ENCODE measurements at regions not wholly inside any gene's neighbourhood (a gene's known extent, or its start where the extent isn't known, plus 50 kb on each side); places are given as distances from the start of the nearest gene placed in this dataset.

DNA sequence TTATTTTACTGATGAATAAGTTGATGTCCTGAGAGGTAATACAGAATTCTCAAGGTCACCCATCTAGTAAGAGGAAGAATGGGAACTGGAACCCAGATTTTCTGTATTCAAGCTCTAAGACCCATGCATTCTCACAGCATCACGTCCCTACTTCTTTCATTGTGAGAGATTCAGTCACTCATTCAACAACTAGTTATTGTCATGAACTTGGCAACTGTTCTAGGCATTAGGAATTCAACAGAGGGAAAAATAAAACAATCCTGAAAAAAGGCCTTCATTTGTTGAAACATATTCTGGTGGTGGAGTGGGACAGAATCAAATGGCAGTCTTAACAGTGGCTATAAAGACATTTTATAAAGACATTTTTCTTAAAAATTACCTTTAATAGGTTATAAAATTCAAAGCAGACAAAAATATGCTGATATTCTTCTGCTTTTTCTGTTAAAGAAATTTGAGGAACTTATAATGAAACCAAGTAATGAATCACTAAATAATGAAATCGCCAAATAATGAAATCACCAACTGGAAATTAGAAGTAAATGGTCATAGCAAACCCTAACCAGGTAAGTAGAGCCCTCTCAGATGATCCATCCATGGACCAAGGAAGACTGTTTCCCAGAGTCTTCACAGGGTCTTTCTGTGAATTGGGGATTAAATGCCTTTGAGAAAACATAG is 136.5 kb upstream of the DPYD start:
- Histone ChIP-seq H3K9me2 (ENCODE audit: insufficient read depth, low read length) (no peaks in the 10 kb centered on the region), H3K27ac (ENCODE audit: low read length) (no peak overlapping the region), H3F3A (ENCODE audit: insufficient read depth, low read length, poor library complexity, severe bottlenecking) (peaks cover 3% of the 10 kb centered on the region), H2AFZ (ENCODE audit: low read depth, low read length) (no peak overlapping the region), H3K36me3 (ENCODE audit: insufficient read depth, low read length) (no peaks in the 10 kb centered on the region), H3K79me2 (replicated peaks; ENCODE audit: insufficient read depth, low read length) (no peaks in the 10 kb centered on the region), H4K20me1 (ENCODE audit: insufficient read depth) (no peaks in the 10 kb centered on the region), H3K9ac (ENCODE audit: low read length) (no peak overlapping the region), H3K4me3 (ENCODE audit: low read length) (no peak overlapping the region), H3K9me3 (ENCODE audit: low read length) (no peaks in the 10 kb centered on the region), H3K27me3 (ENCODE audit: insufficient read depth, low read depth, low read length) (peaks cover 8% of the 10 kb centered on the region), H3K4me2 (ENCODE audit: low read length) (no peak overlapping the region)
- TF ChIP-seq, protein P1, sequence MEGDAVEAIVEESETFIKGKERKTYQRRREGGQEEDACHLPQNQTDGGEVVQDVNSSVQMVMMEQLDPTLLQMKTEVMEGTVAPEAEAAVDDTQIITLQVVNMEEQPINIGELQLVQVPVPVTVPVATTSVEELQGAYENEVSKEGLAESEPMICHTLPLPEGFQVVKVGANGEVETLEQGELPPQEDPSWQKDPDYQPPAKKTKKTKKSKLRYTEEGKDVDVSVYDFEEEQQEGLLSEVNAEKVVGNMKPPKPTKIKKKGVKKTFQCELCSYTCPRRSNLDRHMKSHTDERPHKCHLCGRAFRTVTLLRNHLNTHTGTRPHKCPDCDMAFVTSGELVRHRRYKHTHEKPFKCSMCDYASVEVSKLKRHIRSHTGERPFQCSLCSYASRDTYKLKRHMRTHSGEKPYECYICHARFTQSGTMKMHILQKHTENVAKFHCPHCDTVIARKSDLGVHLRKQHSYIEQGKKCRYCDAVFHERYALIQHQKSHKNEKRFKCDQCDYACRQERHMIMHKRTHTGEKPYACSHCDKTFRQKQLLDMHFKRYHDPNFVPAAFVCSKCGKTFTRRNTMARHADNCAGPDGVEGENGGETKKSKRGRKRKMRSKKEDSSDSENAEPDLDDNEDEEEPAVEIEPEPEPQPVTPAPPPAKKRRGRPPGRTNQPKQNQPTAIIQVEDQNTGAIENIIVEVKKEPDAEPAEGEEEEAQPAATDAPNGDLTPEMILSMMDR (IDR thresholded peaks at IDR 0.05; ENCODE audit: poor library complexity, severe bottlenecking): no peak
- TF ChIP-seq RAD21 (conservative IDR thresholded peaks at IDR 0.05) (no peak), TAF1 (IDR thresholded peaks at IDR 0.05; ENCODE audit: low read depth) (no peak), POLR2AphosphoS5 (IDR thresholded peaks at IDR 0.05) (no peak), SMC3 (conservative IDR thresholded peaks at IDR 0.05; ENCODE audit: poor library complexity) (no peak), MXI1 (conservative IDR thresholded peaks at IDR 0.05; ENCODE audit: poor library complexity, severe bottlenecking) (no peak), EP300 (conservative IDR thresholded peaks at IDR 0.05; ENCODE audit: poor library complexity, severe bottlenecking) (no peak), EZH2 (IDR thresholded peaks at IDR 0.05; ENCODE audit: borderline replicate concordance, insufficient read depth, low read length, poor library complexity, severe bottlenecking) (no peak)
- TF ChIP-seq, protein P2, sequence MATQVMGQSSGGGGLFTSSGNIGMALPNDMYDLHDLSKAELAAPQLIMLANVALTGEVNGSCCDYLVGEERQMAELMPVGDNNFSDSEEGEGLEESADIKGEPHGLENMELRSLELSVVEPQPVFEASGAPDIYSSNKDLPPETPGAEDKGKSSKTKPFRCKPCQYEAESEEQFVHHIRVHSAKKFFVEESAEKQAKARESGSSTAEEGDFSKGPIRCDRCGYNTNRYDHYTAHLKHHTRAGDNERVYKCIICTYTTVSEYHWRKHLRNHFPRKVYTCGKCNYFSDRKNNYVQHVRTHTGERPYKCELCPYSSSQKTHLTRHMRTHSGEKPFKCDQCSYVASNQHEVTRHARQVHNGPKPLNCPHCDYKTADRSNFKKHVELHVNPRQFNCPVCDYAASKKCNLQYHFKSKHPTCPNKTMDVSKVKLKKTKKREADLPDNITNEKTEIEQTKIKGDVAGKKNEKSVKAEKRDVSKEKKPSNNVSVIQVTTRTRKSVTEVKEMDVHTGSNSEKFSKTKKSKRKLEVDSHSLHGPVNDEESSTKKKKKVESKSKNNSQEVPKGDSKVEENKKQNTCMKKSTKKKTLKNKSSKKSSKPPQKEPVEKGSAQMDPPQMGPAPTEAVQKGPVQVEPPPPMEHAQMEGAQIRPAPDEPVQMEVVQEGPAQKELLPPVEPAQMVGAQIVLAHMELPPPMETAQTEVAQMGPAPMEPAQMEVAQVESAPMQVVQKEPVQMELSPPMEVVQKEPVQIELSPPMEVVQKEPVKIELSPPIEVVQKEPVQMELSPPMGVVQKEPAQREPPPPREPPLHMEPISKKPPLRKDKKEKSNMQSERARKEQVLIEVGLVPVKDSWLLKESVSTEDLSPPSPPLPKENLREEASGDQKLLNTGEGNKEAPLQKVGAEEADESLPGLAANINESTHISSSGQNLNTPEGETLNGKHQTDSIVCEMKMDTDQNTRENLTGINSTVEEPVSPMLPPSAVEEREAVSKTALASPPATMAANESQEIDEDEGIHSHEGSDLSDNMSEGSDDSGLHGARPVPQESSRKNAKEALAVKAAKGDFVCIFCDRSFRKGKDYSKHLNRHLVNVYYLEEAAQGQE (IDR thresholded peaks at IDR 0.05; ENCODE audit: borderline replicate concordance): no peak

DNA sequence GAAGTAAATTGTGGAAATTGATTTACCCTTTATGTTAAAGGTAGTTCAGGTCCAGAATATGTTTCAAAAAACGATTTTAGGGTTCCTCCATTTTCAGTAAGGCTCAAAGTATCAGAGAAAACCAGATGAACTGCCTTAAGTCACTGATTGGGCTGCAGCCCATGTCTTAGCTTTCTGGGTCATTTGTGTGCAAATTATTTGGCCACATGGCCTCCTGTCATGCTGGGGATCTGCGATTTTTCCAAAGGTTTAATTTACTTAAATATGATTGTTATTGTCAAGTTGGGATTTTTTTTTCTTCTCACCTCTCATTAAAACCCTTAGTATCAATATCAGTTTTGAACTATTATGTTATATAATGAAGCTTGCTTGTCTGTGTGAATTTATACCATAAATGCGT is 135.9 kb upstream of the DPYD start:
- Histone ChIP-seq H3K4me3 (ENCODE audit: low read length) (no peak overlapping the region), H3K36me3 (ENCODE audit: insufficient read depth, low read length) (no peaks in the 10 kb centered on the region), H3K79me2 (replicated peaks; ENCODE audit: insufficient read depth, low read length) (no peaks in the 10 kb centered on the region), H3K9ac (ENCODE audit: low read length) (no peak overlapping the region), H3K27me3 (ENCODE audit: insufficient read depth, low read depth, low read length) (peaks cover 8% of the 10 kb centered on the region), H2AFZ (ENCODE audit: low read depth, low read length) (no peak overlapping the region), H3K27ac (ENCODE audit: low read length) (no peak overlapping the region), H3K4me2 (ENCODE audit: low read length) (no peak overlapping the region), H3K9me2 (ENCODE audit: insufficient read depth, low read length) (no peaks in the 10 kb centered on the region), H3F3A (ENCODE audit: insufficient read depth, low read length, poor library complexity, severe bottlenecking) (peaks cover 3% of the 10 kb centered on the region), H3K9me3 (ENCODE audit: low read length) (no peaks in the 10 kb centered on the region), H4K20me1 (ENCODE audit: insufficient read depth) (no peaks in the 10 kb centered on the region)
- no peak for TF ChIP-seq EP300 (conservative IDR thresholded peaks at IDR 0.05; ENCODE audit: poor library complexity, severe bottlenecking)
- TF ChIP-seq, protein P2 (IDR thresholded peaks at IDR 0.05; ENCODE audit: borderline replicate concordance): no peak
- TF ChIP-seq TAF1 (IDR thresholded peaks at IDR 0.05; ENCODE audit: low read depth): no peak
- no peak for TF ChIP-seq POLR2AphosphoS5 (IDR thresholded peaks at IDR 0.05)
- TF ChIP-seq RAD21 (conservative IDR thresholded peaks at IDR 0.05): no peak
- no peak for TF ChIP-seq SMC3 (conservative IDR thresholded peaks at IDR 0.05; ENCODE audit: poor library complexity)
